SK-N-SH (cell line): ENCODE measurements at regions not wholly inside any gene's neighbourhood (a gene's known extent, or its start where the extent isn't known, plus 50 kb on each side); places are given as distances from the start of the nearest gene placed in this dataset.

Source experiments
- CTCF ChIA-PET: fragments of 300-600, 350-600 bp; formaldehyde crosslinking; extraction: SDS; loops from one replicate; lab custom pipeline; 2021; lab: Yijun Ruan, JAX
- POLR2A ChIA-PET: fragments of 350-600 bp; sonication (Branson Sonifier 250); formaldehyde crosslinking; extraction: SDS; loops from one replicate; lab custom pipeline; 2020; ENCODE audit warnings: antibody characterized with exemption, inconsistent platforms; lab: Yijun Ruan, JAX
- DNase-seq: peaks from one replicate; pipeline ENCODE4 v3.0.0; 2012
- H2AFZ ChIP-seq: fragments of 200-600 bp; sonication (generic); 2 replicates; pipeline ENCODE4 v1.8.1; 2016; ENCODE audit warnings: antibody characterized with exemption, mild to moderate bottlenecking, low read depth
- H3F3A ChIP-seq: fragments of 200-600 bp; sonication (generic); replicated peaks from 2 replicates; pipeline ENCODE3; 2016; ENCODE audit warnings: antibody characterized with exemption, mild to moderate bottlenecking; ENCODE audit not compliant: insufficient read depth
- H3K27ac ChIP-seq, 2 experiments: fragments of 200-500 bp in 1 of 2; fragments of 200-600 bp in 1 of 2; sonication (Bioruptor generic) in 1 of 2; sonication (generic), shearing (Covaris generic) in 1 of 2; 2 replicates each; pipeline versions ENCODE4 v1.5.1 to v1.6.1; 2014 to 2016; ENCODE audit warnings: low read depth in 2 of 2, inconsistent platforms in 1 of 2, low read length in 1 of 2, mild to moderate bottlenecking in 1 of 2, mixed read lengths in 1 of 2
- H3K27me3 ChIP-seq: fragments of 200-600 bp; sonication (generic), shearing (Covaris generic); 2 replicates; pipeline ENCODE4 v1.6.1; 2016; ENCODE audit warnings: mixed run types; ENCODE audit not compliant: insufficient read depth
- H3K36me3 ChIP-seq, 2 experiments: fragments of 200-500 bp in 1 of 2; fragments of 200-600 bp in 1 of 2; sonication (Bioruptor generic) in 1 of 2; sonication (generic) in 1 of 2; replicated peaks in 1 of 2; 2 replicates each; pipeline versions ENCODE3 to v1.5.1; 2014 to 2016; ENCODE audit warnings: low read length in 1 of 2, mild to moderate bottlenecking in 1 of 2; ENCODE audit not compliant: insufficient read depth in 2 of 2, control insufficient read depth in 1 of 2
- H3K4me1 ChIP-seq, 2 experiments: fragments of 200-500 bp in 1 of 2; fragments of 200-600 bp in 1 of 2; sonication (Bioruptor generic) in 1 of 2; sonication (generic), shearing (Covaris generic) in 1 of 2; 2 replicates each; pipeline versions ENCODE4 v1.5.1 to v1.6.1; 2014 to 2016; ENCODE audit warnings: low read depth in 1 of 2, low read length in 1 of 2, mixed run types in 1 of 2; ENCODE audit not compliant: insufficient read depth in 2 of 2, control insufficient read depth in 1 of 2
- H3K4me2 ChIP-seq: fragments of 200-600 bp; sonication (generic), shearing (Covaris generic); 2 replicates; pipeline ENCODE4 v1.6.1; 2017; ENCODE audit warnings: mixed run types
- H3K4me3 ChIP-seq, 2 experiments: fragments of 200-500 bp in 1 of 2; fragments of 200-600 bp in 1 of 2; sonication (Bioruptor generic) in 1 of 2; sonication (generic), shearing (Covaris generic) in 1 of 2; 2 replicates each; pipeline versions ENCODE4 v1.5.1 to v1.8.1; 2014 to 2016; ENCODE audit warnings: low read depth in 2 of 2, inconsistent platforms in 1 of 2, low read length in 1 of 2, mild to moderate bottlenecking in 1 of 2, mixed read lengths in 1 of 2, moderate library complexity in 1 of 2
- H3K79me2 ChIP-seq: fragments of 200-600 bp; sonication (generic); 2 replicates; pipeline ENCODE4 v1.8.1; 2017; ENCODE audit warnings: mild to moderate bottlenecking; ENCODE audit not compliant: insufficient read depth
- H3K9ac ChIP-seq: fragments of 200-600 bp; sonication (generic); 2 replicates; pipeline ENCODE4 v1.6.1; 2017; ENCODE audit warnings: mixed run types
- H3K9me2 ChIP-seq: fragments of 200-600 bp; sonication (generic); 2 replicates; pipeline ENCODE4 v1.6.1; 2017; ENCODE audit warnings: mixed run types
- H3K9me3 ChIP-seq: fragments of 200-600 bp; sonication (generic); 2 replicates; pipeline ENCODE4 v1.6.1; 2017; ENCODE audit warnings: mixed run types, mild to moderate bottlenecking, moderate library complexity
- H4K20me1 ChIP-seq: fragments of 200-600 bp; sonication (generic); 2 replicates; pipeline ENCODE4 v1.6.1; 2017; ENCODE audit warnings: mild to moderate bottlenecking, mixed run types; ENCODE audit not compliant: insufficient read depth
- CTCF ChIP-seq: fragments of 200-600 bp; sonication (generic); IDR thresholded peaks from 2 replicates; pipeline ENCODE4 v1.6.1; 2017; ENCODE audit warnings: antibody characterized with exemption, mild to moderate bottlenecking, moderate library complexity
- EP300 ChIP-seq, 2 experiments: IDR thresholded peaks; 2 replicates each; pipeline versions ENCODE4 v1.4.0 to v1.6.1; 2012; ENCODE audit warnings: borderline replicate concordance in 1 of 2, low read depth in 1 of 2, low read length in 1 of 2
- EZH2phosphoT487 ChIP-seq: fragments of 200-600 bp; sonication (generic); IDR thresholded peaks from 2 replicates; pipeline ENCODE4 v1.6.1; 2017; ENCODE audit warnings: low read depth, mixed run types, mild to moderate bottlenecking, antibody characterized with exemption, moderate library complexity, borderline replicate concordance
- FOSL2 ChIP-seq: IDR thresholded peaks from 2 replicates; pipeline ENCODE4 v1.4.0; 2012; ENCODE audit warnings: low read depth, mild to moderate bottlenecking, moderate library complexity, borderline replicate concordance
- FOXM1 ChIP-seq: IDR thresholded peaks from 2 replicates; pipeline ENCODE4 v1.4.0; 2012; ENCODE audit warnings: low read depth, mild to moderate bottlenecking
- GABPA ChIP-seq: IDR thresholded peaks from 2 replicates; pipeline ENCODE4 v1.4.0; 2012; ENCODE audit warnings: low read depth, mild to moderate bottlenecking
- JUND ChIP-seq: IDR thresholded peaks from 2 replicates; pipeline ENCODE4 v1.4.0; 2012
- MAX ChIP-seq: IDR thresholded peaks from 2 replicates; pipeline ENCODE4 v1.4.0; 2012; ENCODE audit warnings: low read depth
- MEF2A ChIP-seq: IDR thresholded peaks from 2 replicates; pipeline ENCODE4 v1.4.0; 2012; ENCODE audit warnings: low read depth, borderline replicate concordance
- MXI1 ChIP-seq: IDR thresholded peaks from 2 replicates; pipeline ENCODE4 v1.6.1; 2012; ENCODE audit warnings: mild to moderate bottlenecking, low read depth, low read length, improper control_type of control experiment
- NFIC ChIP-seq: IDR thresholded peaks from 2 replicates; pipeline ENCODE4 v1.4.0; 2012; ENCODE audit warnings: borderline replicate concordance
- PBX3 ChIP-seq: IDR thresholded peaks from 2 replicates; pipeline ENCODE4; 2012
- POLR2AphosphoS5 ChIP-seq: IDR thresholded peaks from 2 replicates; pipeline ENCODE4 v1.6.1; 2012; ENCODE audit warnings: low read depth, low read length
- RFX5 ChIP-seq: IDR thresholded peaks from 2 replicates; pipeline ENCODE4 v1.6.1; 2012; ENCODE audit warnings: mild to moderate bottlenecking, improper control_type of control experiment, low read length
- SMC3 ChIP-seq: IDR thresholded peaks from 2 replicates; pipeline ENCODE4 v1.6.1; 2012; ENCODE audit warnings: low read depth, low read length, improper control_type of control experiment
- TCF12 ChIP-seq: IDR thresholded peaks from 2 replicates; pipeline ENCODE4 v1.4.0; 2012
- TEAD4 ChIP-seq: IDR thresholded peaks from 2 replicates; pipeline ENCODE4 v1.4.0; 2012; ENCODE audit warnings: mild to moderate bottlenecking, borderline replicate concordance; ENCODE audit not compliant: insufficient read depth
- USF1 ChIP-seq: IDR thresholded peaks from 2 replicates; pipeline ENCODE4 v1.4.0; 2012; ENCODE audit warnings: low read depth, borderline replicate concordance
- YY1 ChIP-seq: IDR thresholded peaks from 2 replicates; pipeline ENCODE4 v1.4.0; 2012; ENCODE audit warnings: low read depth, mild to moderate bottlenecking
- ZBTB33 ChIP-seq: IDR thresholded peaks from 2 replicates; pipeline ENCODE4 v1.4.0; 2012; ENCODE audit warnings: low read depth, borderline replicate concordance
- WGBS: methylation state at CpG from one replicate; pipeline ENCODE4 v1.1.6; 2017; ENCODE audit warnings: low lambda C conversion rate; 5-methylcytosine and 5-hydroxymethylcytosine counted together

- Histone ChIP-seq H3K4me1 (peaks cover 8 to 47% of the 10 kb centered on the region in 2 experiments), H4K20me1 (no peaks in the 10 kb centered on the region), H3K27me3 (no peaks in the 10 kb centered on the region), H3K27ac (peak overlapping the region; percentile 19 to 55; a peak in 3 of 4 replicates), H3K9me2 (no peaks in the 10 kb centered on the region), H2AFZ (no peak overlapping the region), H3K79me2 (peaks cover 53% of the 10 kb centered on the region), H3K9ac (no peak overlapping the region), H3K4me2 (peak overlapping the region; percentile 19; the same call in 1 of the 2 replicates), H3K36me3 (peaks cover 18 to 27% of the 10 kb centered on the region in 2 experiments), H3K9me3 (no peaks in the 10 kb centered on the region), H3K4me3 (no peak overlapping the region), H3F3A (peaks cover 26% of the 10 kb centered on the region)
- no peak for DNase-seq
- TF ChIP-seq GABPA (no peak), SMC3 (no peak), EZH2phosphoT487 (no peak), RFX5 (no peak), MAX (no peak)
- POLR2A ChIA-PET = no interaction called here
- WGBS = 83% methylated on average over 2 of the region's 2 CpGs
- CTCF ChIA-PET = no interaction called here
These were observed 116.9 kb downstream of the USP22 start for GRCh38 chr17:20925954-20926353.

- H3K27me3 ChIP-seq = no peaks in the 10 kb centered on the region
- peak overlapping the region; percentile 55; a peak in 3 of 4 replicates for H3K27ac ChIP-seq
- no peak overlapping the region for H3K4me3 ChIP-seq
- peaks cover 20% of the 10 kb centered on the region for H3F3A ChIP-seq
- peak overlapping the region; percentile 41; the same call in 1 of the 2 replicates for H3K4me2 ChIP-seq
- no peak overlapping the region for H2AFZ ChIP-seq
- DNase-seq = no peak
- peaks cover 50% of the 10 kb centered on the region for H3K79me2 ChIP-seq
- no peak overlapping the region for H3K9ac ChIP-seq
- WGBS = 7% methylated on average over 2 of the region's 2 CpGs
- H3K4me1 ChIP-seq = peaks cover 8 to 42% of the 10 kb centered on the region in 2 experiments
- no peaks in the 10 kb centered on the region for H4K20me1 ChIP-seq
- POLR2A ChIA-PET = no interaction called here
- H3K9me3 ChIP-seq = no peaks in the 10 kb centered on the region
- TF ChIP-seq YY1 (no peak), TCF12 (peak; percentile 75), POLR2AphosphoS5 (peak; percentile 14; the same call in 1 of the 2 replicates), CTCF (no peak), EP300 (IDR thresholded peaks at IDR 0.05; ENCODE audit: borderline replicate concordance in 1 of 2, low read depth in 1 of 2, low read length in 1 of 2) (peak in 1 of 2 experiments; percentile 63; a peak in 1 of 4 replicates), MXI1 (no peak), JUND (peak; percentile 41; the same call in 1 of the 2 replicates), FOXM1 (0 out of 2 replicates have a peak, but pooled peaks have one; percentile 27), USF1 (no peak), FOSL2 (peak; percentile 21; the same call in 1 of the 2 replicates), TEAD4 (peak; percentile 51; the same call in 1 of the 2 replicates), PBX3 (peak; percentile 63), ZBTB33 (no peak), MEF2A (peak; percentile 77), NFIC (peak; percentile 44; the same call in 1 of the 2 replicates)
- peaks cover 20 to 31% of the 10 kb centered on the region in 2 experiments for H3K36me3 ChIP-seq
- H3K9me2 ChIP-seq = no peaks in the 10 kb centered on the region
- CTCF ChIA-PET = no interaction called here
These were observed 116.3 kb downstream of the USP22 start for GRCh38 chr17:20926532-20926931.
